Neuronal stem cell (in vitro differentiated cells): ENCODE measurements at regions not wholly inside any gene's neighbourhood (a gene's known extent, or its start where the extent isn't known, plus 50 kb on each side); places are given as distances from the start of the nearest gene placed in this dataset.

Experiments
- DNase-seq: peaks from one replicate; pipeline ENCODE4 v3.0.0-alpha.2; 2013; ENCODE audit warnings: low spot score
- H2AFZ ChIP-seq: one replicate; pipeline ENCODE4 v1.6.1; 2013; ENCODE audit warnings: mild to moderate bottlenecking, low read length, inconsistent platforms
- H2AK5ac ChIP-seq: 2 replicates; pipeline ENCODE4 v1.6.1; 2013; ENCODE audit warnings: low read depth, mild to moderate bottlenecking, inconsistent platforms, low read length, moderate library complexity, mixed read lengths
- H2BK120ac ChIP-seq: 2 replicates; pipeline ENCODE4 v1.6.1; 2013; ENCODE audit warnings: low read depth, mild to moderate bottlenecking, inconsistent platforms, low read length, moderate library complexity, mixed read lengths
- H2BK12ac ChIP-seq: one replicate; pipeline ENCODE4 v1.6.1; 2013; ENCODE audit warnings: low read length, inconsistent platforms
- H2BK15ac ChIP-seq: 2 replicates; pipeline ENCODE4 v1.6.1; 2013; ENCODE audit warnings: mild to moderate bottlenecking, low read length, inconsistent platforms, mixed read lengths
- H2BK5ac ChIP-seq: one replicate; pipeline ENCODE4 v1.6.1; 2013; ENCODE audit warnings: inconsistent platforms, mild to moderate bottlenecking, low read length, moderate library complexity
- H3K14ac ChIP-seq: one replicate; pipeline ENCODE4 v1.6.1; 2013; ENCODE audit warnings: low read length, inconsistent platforms
- H3K18ac ChIP-seq: 2 replicates; pipeline ENCODE4 v1.6.1; 2013; ENCODE audit warnings: low read length, inconsistent platforms
- H3K23ac ChIP-seq: 2 replicates; pipeline ENCODE4 v1.6.1; 2013; ENCODE audit warnings: low read depth, mild to moderate bottlenecking, mixed read lengths, low read length, inconsistent platforms; ENCODE audit not compliant: poor library complexity
- H3K27ac ChIP-seq: replicated peaks from 3 replicates; pipeline ENCODE4 v1.5.1; 2013; ENCODE audit warnings: low read length, inconsistent platforms
- H3K27me3 ChIP-seq, 3 experiments: 2 replicates each; pipeline ENCODE4 v1.6.1; 2013; ENCODE audit warnings: low read length in 3 of 3, mild to moderate bottlenecking in 2 of 3, inconsistent platforms in 1 of 3, low read depth in 1 of 3, mixed read lengths in 1 of 3, moderate library complexity in 1 of 3; ENCODE audit not compliant: control insufficient read depth in 3 of 3, insufficient read depth in 3 of 3
- H3K36me3 ChIP-seq, 2 donors: replicated peaks in 1 of 2; 2 replicates each; pipeline ENCODE4 v1.6.1; 2013; ENCODE audit warnings: low read length in 2 of 2; ENCODE audit not compliant: control insufficient read depth in 2 of 2, insufficient read depth in 2 of 2
- H3K4ac ChIP-seq: 2 replicates; pipeline ENCODE4 v1.6.1; 2013; ENCODE audit warnings: inconsistent platforms, mild to moderate bottlenecking, low read length, moderate library complexity
- H3K4me1 ChIP-seq, 2 donors: 1 replicate in 1 of 2; 2 replicates in 1 of 2; pipeline ENCODE4 v1.6.1; 2013; ENCODE audit warnings: low read length in 2 of 2, low read depth in 1 of 2; ENCODE audit not compliant: control insufficient read depth in 2 of 2, insufficient read depth in 1 of 2
- H3K4me2 ChIP-seq: one replicate; pipeline ENCODE4 v1.6.1; 2013; ENCODE audit warnings: mild to moderate bottlenecking, low read length, inconsistent platforms; ENCODE audit not compliant: insufficient read depth, poor library complexity, severe bottlenecking
- H3K4me3 ChIP-seq, 2 donors: 2 replicates each; pipeline ENCODE4 v1.5.1; 2013; ENCODE audit warnings: low read length in 2 of 2, mild to moderate bottlenecking in 2 of 2, inconsistent platforms in 1 of 2, moderate library complexity in 1 of 2
- H3K79me1 ChIP-seq: one replicate; pipeline ENCODE4 v1.6.1; 2013; ENCODE audit warnings: low read depth, mild to moderate bottlenecking, inconsistent platforms, low read length, moderate library complexity
- H3K9ac ChIP-seq: one replicate; pipeline ENCODE4 v1.6.1; 2013; ENCODE audit warnings: mild to moderate bottlenecking, low read depth, low read length, inconsistent platforms; ENCODE audit not compliant: poor library complexity
- H3K9me3 ChIP-seq, 2 donors: replicated peaks in 1 of 2; 2 replicates each; pipeline versions ENCODE3 to v1.6.1; 2013; ENCODE audit warnings: low read length in 2 of 2, mild to moderate bottlenecking in 2 of 2, inconsistent platforms in 1 of 2, low read depth in 1 of 2, mixed read lengths in 1 of 2, moderate library complexity in 1 of 2; ENCODE audit not compliant: control insufficient read depth in 2 of 2, insufficient read depth in 1 of 2
- H4K8ac ChIP-seq: one replicate; pipeline ENCODE4 v1.6.1; 2013; ENCODE audit warnings: low read depth, mild to moderate bottlenecking, inconsistent platforms, low read length, moderate library complexity
- H4K91ac ChIP-seq: one replicate; pipeline ENCODE4 v1.6.1; 2013; ENCODE audit warnings: low read length, low read depth, mild to moderate bottlenecking, inconsistent platforms; ENCODE audit not compliant: poor library complexity
- WGBS, 2 donors: extraction: QIAGEN DNeasy Blood & Tissue Kit; methylation state at CpG; one replicate each; pipeline ENCODE4 v1.1.7; 2013; ENCODE audit warnings: missing lambda C conversion rate in 2 of 2, mixed read lengths in 1 of 2; ENCODE audit not compliant: insufficient read length in 2 of 2, insufficient replicate concordance in 1 of 2; ENCODE audit errors: extremely low coverage in 2 of 2; 5-methylcytosine and 5-hydroxymethylcytosine counted together

DNA sequence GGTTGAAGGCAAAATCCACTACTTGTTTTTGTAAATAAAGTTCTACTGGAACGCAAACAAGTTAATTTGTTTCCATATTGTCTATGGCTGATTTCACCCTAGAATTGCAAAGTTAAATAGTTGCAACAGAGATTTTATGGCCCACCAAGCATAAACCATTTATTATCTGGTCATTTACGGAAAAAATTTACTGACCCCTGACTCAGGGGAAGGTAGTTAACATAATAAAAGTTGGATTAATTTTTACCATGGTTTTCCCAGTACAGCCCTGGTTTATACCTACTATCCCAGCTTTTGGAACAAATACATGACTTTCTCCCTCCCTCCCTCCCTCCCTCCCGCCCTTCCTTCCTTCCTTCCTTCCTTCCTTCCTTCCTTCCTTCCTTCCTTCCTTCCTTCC is 588.9 kb upstream of the TMEFF2 start:
- Histone ChIP-seq H2AFZ (no peak overlapping the region), H3K23ac (no peak overlapping the region), H2AK5ac (no peak overlapping the region), H3K27ac (no peak overlapping the region), H4K91ac (no peak overlapping the region), H3K27me3 (no peaks in the 10 kb centered on the region), H3K4me3 (no peak overlapping the region), H3K18ac (no peak overlapping the region), H3K4me1 (no peaks in the 10 kb centered on the region), H4K8ac (no peak overlapping the region), H2BK120ac (no peak overlapping the region), H2BK5ac (no peak overlapping the region), H3K9ac (no peak overlapping the region), H3K4ac (no peak overlapping the region), H3K36me3 (no peaks in the 10 kb centered on the region), H2BK15ac (no peak overlapping the region), H3K4me2 (no peak overlapping the region), H3K79me1 (no peaks in the 10 kb centered on the region), H2BK12ac (no peak overlapping the region), H3K14ac (no peak overlapping the region), H3K9me3 (no peaks in the 10 kb centered on the region)
- no peak for DNase-seq
- no CpG with 5 or more reads among the region's 3 CpGs for WGBS, 2 donors

GRCh38 chr2:192775459-192776262 is 580.9 kb upstream of the TMEFF2 start:
- Histone ChIP-seq H4K91ac (no peak overlapping the region), H3K4me2 (no peak overlapping the region), H3K27me3 (no peaks in the 10 kb centered on the region), H4K8ac (no peak overlapping the region), H3K14ac (no peak overlapping the region), H2BK15ac (no peak overlapping the region), H3K9me3 (no peaks in the 10 kb centered on the region), H2AFZ (no peak overlapping the region), H3K23ac (no peak overlapping the region), H3K36me3 (no peaks in the 10 kb centered on the region), H3K4me3 (no peak overlapping the region), H2BK120ac (no peak overlapping the region), H2BK5ac (no peak overlapping the region), H2AK5ac (no peak overlapping the region), H3K4me1 (no peaks in the 10 kb centered on the region), H2BK12ac (no peak overlapping the region), H3K9ac (no peak overlapping the region), H3K27ac (no peak overlapping the region), H3K79me1 (no peaks in the 10 kb centered on the region), H3K4ac (no peak overlapping the region), H3K18ac (no peak overlapping the region)
- DNase-seq, result no peak
- WGBS, 2 donors, result no CpG with 5 or more reads among the region's 6 CpGs

DNA sequence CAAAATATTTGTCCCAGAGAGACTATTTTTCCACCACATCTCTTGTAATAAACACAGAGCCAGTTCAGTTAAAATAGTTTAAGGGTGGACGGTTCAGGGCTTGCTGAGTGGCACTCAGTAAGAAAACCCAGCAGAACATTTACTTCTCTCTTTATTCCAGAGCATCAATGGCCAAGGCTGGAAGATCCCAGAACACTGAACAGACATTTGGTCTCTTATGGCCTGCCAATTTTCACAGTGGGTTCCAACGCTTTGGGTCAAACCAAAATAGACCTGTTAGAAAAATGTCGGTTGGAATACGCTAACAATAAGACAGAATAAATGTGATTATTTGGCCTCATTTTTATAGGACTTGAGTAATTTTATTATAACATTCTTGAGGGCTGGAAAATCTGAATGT is 580.3 kb upstream of the TMEFF2 start:
- WGBS, 2 donors, result no CpG with 5 or more reads among the region's 4 CpGs
- Histone ChIP-seq H2BK12ac (no peak overlapping the region), H2AFZ (no peak overlapping the region), H3K9ac (no peak overlapping the region), H3K18ac (no peak overlapping the region), H2BK120ac (no peak overlapping the region), H4K91ac (no peak overlapping the region), H2AK5ac (no peak overlapping the region), H3K27ac (no peak overlapping the region), H3K23ac (no peak overlapping the region), H3K4me3 (no peak overlapping the region), H3K36me3 (no peaks in the 10 kb centered on the region), H4K8ac (no peak overlapping the region), H2BK5ac (no peak overlapping the region), H3K79me1 (no peaks in the 10 kb centered on the region), H3K27me3 (no peaks in the 10 kb centered on the region), H3K14ac (no peak overlapping the region), H2BK15ac (no peak overlapping the region), H3K9me3 (no peaks in the 10 kb centered on the region), H3K4me1 (no peaks in the 10 kb centered on the region), H3K4me2 (no peak overlapping the region), H3K4ac (no peak overlapping the region)
- no peak for DNase-seq

- Histone ChIP-seq H2BK5ac (no peak overlapping the region), H4K8ac (no peak overlapping the region), H2AK5ac (no peak overlapping the region), H3K18ac (no peak overlapping the region), H2BK15ac (no peak overlapping the region), H3K14ac (no peak overlapping the region), H2BK120ac (no peak overlapping the region), H3K4me2 (no peak overlapping the region), H3K27me3 (no peaks in the 10 kb centered on the region), H2BK12ac (no peak overlapping the region), H3K9me3 (no peaks in the 10 kb centered on the region), H3K79me1 (no peaks in the 10 kb centered on the region), H3K36me3 (no peaks in the 10 kb centered on the region), H3K9ac (no peak overlapping the region), H3K23ac (no peak overlapping the region), H3K4me3 (no peak overlapping the region), H2AFZ (no peak overlapping the region), H3K4me1 (no peaks in the 10 kb centered on the region), H4K91ac (no peak overlapping the region), H3K4ac (no peak overlapping the region), H3K27ac (no peak overlapping the region)
- no peak for DNase-seq
- WGBS, 2 donors, result no CpG with 5 or more reads among the region's 2 CpGs
Measured at GRCh38 chr2:192773044-192773443, 578.3 kb upstream of the TMEFF2 start.
